Endothelial cell of umbilical vein (primary cell): ENCODE measurements at regions not wholly inside any gene's neighbourhood (a gene's known extent, or its start where the extent isn't known, plus 50 kb on each side); places are given as distances from the start of the nearest gene placed in this dataset.

Experiments used
- EZH2 ChIP-seq: IDR thresholded peaks from 2 replicates; pipeline ENCODE4 v1.6.1; 2012; ENCODE audit warnings: borderline replicate concordance, low read depth, mild to moderate bottlenecking, moderate library complexity, low read length, inconsistent platforms; ENCODE audit not compliant: severe bottlenecking
- MYC ChIP-seq: IDR thresholded peaks from one replicate; pipeline ENCODE4 v1.6.1; 2011; ENCODE audit warnings: mild to moderate bottlenecking, low read depth, low read length
- POLR2A ChIP-seq: IDR thresholded peaks from 2 replicates; pipeline ENCODE4 v1.6.1; 2012; ENCODE audit warnings: low read depth, mild to moderate bottlenecking, control low read depth, low read length
- POLR2AphosphoS5 ChIP-seq: IDR thresholded peaks from 2 replicates; pipeline ENCODE4 v1.6.1; 2012; ENCODE audit warnings: low read depth, mild to moderate bottlenecking, control low read depth, low read length, moderate library complexity; ENCODE audit not compliant: insufficient read depth
- TF ChIP-seq, protein P1 (sequence below), 2 donors: IDR thresholded peaks; 1 replicate in 1 of 2; 2 replicates in 1 of 2; pipeline ENCODE4 v1.5.1; 2011; ENCODE audit warnings: low read length in 2 of 2, mild to moderate bottlenecking in 2 of 2, moderate library complexity in 2 of 2, control low read depth in 1 of 2, inconsistent platforms in 1 of 2, low read depth in 1 of 2; ENCODE audit not compliant: insufficient read depth in 1 of 2; ENCODE audit errors: extremely low read depth in 1 of 2
- TF ChIP-seq, protein P2 (sequence below): IDR thresholded peaks from 2 replicates; pipeline ENCODE4 v1.6.1; 2011; ENCODE audit not compliant: insufficient read depth, insufficient read length

DNA sequence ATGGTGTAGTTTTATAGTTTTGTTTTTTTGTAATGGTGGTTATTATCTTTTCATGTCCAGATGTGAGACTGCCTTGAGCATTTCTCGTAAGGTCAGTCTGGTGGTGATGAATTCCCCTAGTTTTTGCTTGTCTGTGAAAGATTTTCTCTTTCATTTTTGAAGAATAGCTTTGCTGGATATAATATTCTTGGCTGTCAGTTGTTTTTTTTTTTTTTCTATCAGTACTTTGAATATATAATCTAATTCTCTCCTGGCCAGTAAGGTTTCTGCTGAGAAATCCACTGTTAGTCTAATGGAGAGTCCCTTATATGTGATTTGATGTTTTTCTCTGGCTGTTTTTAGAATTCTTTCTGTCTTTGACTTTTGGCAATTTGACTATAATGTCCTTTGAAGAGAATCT lies 106.9 kb downstream of the CARTPT start:
- TF ChIP-seq, protein P1, sequence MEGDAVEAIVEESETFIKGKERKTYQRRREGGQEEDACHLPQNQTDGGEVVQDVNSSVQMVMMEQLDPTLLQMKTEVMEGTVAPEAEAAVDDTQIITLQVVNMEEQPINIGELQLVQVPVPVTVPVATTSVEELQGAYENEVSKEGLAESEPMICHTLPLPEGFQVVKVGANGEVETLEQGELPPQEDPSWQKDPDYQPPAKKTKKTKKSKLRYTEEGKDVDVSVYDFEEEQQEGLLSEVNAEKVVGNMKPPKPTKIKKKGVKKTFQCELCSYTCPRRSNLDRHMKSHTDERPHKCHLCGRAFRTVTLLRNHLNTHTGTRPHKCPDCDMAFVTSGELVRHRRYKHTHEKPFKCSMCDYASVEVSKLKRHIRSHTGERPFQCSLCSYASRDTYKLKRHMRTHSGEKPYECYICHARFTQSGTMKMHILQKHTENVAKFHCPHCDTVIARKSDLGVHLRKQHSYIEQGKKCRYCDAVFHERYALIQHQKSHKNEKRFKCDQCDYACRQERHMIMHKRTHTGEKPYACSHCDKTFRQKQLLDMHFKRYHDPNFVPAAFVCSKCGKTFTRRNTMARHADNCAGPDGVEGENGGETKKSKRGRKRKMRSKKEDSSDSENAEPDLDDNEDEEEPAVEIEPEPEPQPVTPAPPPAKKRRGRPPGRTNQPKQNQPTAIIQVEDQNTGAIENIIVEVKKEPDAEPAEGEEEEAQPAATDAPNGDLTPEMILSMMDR (IDR thresholded peaks at IDR 0.05; ENCODE audit: extremely low read depth in 1 of 2, insufficient read depth in 1 of 2, low read depth in 1 of 2, low read length in 2 of 2): no peak
- TF ChIP-seq, protein P2, sequence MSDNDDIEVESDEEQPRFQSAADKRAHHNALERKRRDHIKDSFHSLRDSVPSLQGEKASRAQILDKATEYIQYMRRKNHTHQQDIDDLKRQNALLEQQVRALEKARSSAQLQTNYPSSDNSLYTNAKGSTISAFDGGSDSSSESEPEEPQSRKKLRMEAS: no peak
- TF ChIP-seq EZH2 (no peak), POLR2A (no peak), POLR2AphosphoS5 (no peak), MYC (no peak)
